Activated T-helper 2 cell treated with anti-CD3 and anti-CD28 coated beads, Interferon-gamma antibody, Interleukin-2, Interleukin-4, amounts not matched to agents 10 μg/mL and 5 μg/mL and 100 μg/mL, durations not matched to agents 14 hours and 24 hours and 36 hours (primary cell): ENCODE measurements at regions not wholly inside any gene's neighbourhood (a gene's known extent, or its start where the extent isn't known, plus 50 kb on each side); places are given as distances from the start of the nearest gene placed in this dataset.

Source experiments
- DNase-seq: peaks from one replicate; pipeline ENCODE4 v3.0.0; 2021; ENCODE audit warnings: low spot score
- H3K27ac Mint-ChIP-seq: one replicate; pipeline ENCODE4 v1.8.0; 2021; ENCODE audit warnings: mixed read lengths
- H3K27me3 Mint-ChIP-seq: one replicate; pipeline ENCODE4 v1.8.0; 2021; ENCODE audit warnings: low read depth, mixed read lengths
- H3K36me3 Mint-ChIP-seq: one replicate; pipeline ENCODE4 v1.8.0; 2021; ENCODE audit warnings: low read depth, mixed read lengths
- H3K4me1 Mint-ChIP-seq: one replicate; pipeline ENCODE4 v1.8.0; 2021; ENCODE audit warnings: low read depth, mixed read lengths
- H3K4me3 Mint-ChIP-seq: one replicate; pipeline ENCODE4 v1.8.0; 2021; ENCODE audit warnings: low read depth, mild to moderate bottlenecking, moderate library complexity, mixed read lengths
- H3K9me3 Mint-ChIP-seq: one replicate; pipeline ENCODE4 v1.8.0; 2021; ENCODE audit warnings: mixed read lengths
- intact Hi-C: fragments of 100-400 bp; cut with micrococcal nuclease; formaldehyde crosslinking; loops from one replicate; pipeline ENCODE4 v1.15.1; 2023

DNA sequence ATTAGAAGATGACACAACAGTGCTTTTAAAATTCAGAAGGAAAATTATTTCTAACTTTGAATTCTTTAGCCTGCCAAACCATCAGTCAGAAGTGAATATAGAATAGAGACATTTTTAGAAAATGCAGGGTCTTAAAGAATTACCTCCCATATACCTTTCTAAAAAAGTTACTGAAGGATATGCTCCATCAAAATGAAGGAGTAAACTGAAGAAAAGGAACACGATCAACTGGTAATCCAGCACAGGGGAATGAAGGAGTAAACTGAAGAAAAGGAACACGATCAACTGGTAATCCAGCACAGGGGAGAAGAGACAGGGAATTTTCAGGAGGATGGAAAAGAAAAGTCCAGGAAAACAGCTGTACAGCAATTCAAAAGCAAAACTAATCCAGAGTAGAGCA, 75.4 kb upstream of the LDLRAD3 start:
- H3K4me3 Mint-ChIP-seq: no peak overlapping the region
- no peaks in the 10 kb centered on the region for H3K36me3 Mint-ChIP-seq
- DNase-seq: no peak
- H3K9me3 Mint-ChIP-seq: peaks cover 16% of the 10 kb centered on the region
- intact Hi-C loops: no loop called here
- H3K27me3 Mint-ChIP-seq: no peaks in the 10 kb centered on the region
- no peak overlapping the region for H3K27ac Mint-ChIP-seq
- H3K4me1 Mint-ChIP-seq: no peaks in the 10 kb centered on the region

DNA sequence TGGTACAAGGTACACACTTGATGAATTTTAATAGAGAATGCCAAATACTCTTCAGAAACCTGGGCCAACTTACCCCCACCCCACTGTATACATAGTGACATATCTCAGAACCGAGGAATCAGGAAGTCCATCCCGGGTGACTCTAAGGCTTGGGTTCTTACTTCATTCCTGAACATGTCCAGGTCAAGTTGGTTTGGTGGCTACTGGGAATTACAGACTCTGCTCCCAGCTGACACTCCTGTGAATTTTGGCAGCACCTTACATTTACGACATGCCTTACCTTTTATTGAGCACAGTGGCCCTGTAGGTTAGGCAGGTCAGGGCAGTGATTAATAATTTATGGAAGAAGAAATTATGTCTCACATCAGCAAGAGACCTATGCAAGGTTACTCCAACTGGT, 70.1 kb upstream of the LDLRAD3 start:
- H3K4me3 Mint-ChIP-seq: no peak overlapping the region
- peaks cover under 1% of the 10 kb centered on the region for H3K9me3 Mint-ChIP-seq
- H3K36me3 Mint-ChIP-seq: no peaks in the 10 kb centered on the region
- no peaks in the 10 kb centered on the region for H3K4me1 Mint-ChIP-seq
- no peak for DNase-seq
- H3K27ac Mint-ChIP-seq: no peak overlapping the region
- peaks cover 1% of the 10 kb centered on the region for H3K27me3 Mint-ChIP-seq
- intact Hi-C loops: no loop called here

DNA sequence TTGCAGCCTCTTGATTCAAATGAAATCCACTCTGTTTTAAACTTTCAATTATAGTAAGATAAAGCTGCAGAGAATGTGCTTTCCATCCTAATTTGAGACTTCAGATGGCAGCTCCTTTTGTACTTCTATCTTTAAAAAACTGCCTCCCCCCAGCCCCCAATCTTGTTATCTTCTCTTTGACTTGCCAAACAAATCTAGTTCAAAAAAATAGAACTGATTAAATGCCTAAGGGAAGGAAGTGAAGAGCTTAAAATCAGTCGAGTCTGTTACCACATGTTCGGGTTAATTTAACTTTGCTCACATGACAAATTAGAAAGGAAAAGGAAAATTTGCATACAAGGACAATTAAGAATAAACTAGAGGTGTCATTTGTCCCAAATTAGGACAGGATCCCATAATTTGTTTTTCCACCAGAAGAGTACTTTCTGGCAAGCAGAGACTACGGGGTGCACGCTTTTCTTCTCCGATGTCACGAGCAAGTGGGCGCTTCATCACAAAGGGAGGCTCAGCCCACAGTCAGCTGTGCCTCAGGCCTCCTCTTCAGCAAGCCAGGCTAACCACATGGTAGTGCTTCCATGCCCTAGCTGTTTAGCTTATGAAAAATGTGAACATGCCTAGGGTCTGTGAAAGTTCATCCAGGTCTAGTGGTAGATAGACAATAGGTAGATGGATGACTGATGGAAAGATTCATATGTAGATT, 69.0 kb upstream of the LDLRAD3 start:
- no peaks in the 10 kb centered on the region for H3K36me3 Mint-ChIP-seq
- intact Hi-C loops: no loop called here
- no peaks in the 10 kb centered on the region for H3K9me3 Mint-ChIP-seq
- no peak overlapping the region for H3K27ac Mint-ChIP-seq
- peaks cover 4% of the 10 kb centered on the region for H3K27me3 Mint-ChIP-seq
- no peaks in the 10 kb centered on the region for H3K4me1 Mint-ChIP-seq
- no peak overlapping the region for H3K4me3 Mint-ChIP-seq
- no peak for DNase-seq

DNA sequence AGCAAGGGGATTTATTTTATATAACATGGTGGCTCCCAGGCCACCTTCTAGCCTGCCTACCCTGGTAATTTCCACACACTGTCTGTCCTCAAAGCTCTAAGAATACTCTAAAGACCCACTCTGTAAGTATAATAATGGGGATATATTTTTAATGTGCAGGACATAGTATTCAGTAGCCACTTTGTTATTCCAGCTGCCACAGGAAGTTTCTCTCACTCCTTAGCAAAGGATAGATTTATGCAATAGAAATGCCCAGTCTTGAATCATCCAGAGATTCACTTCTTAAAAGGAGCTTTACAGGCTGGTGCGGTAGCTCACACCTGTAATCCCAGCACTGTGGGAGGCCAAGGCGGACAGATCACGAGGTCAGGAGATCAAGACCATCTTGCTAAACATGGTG, 68.4 kb upstream of the LDLRAD3 start:
- no peak overlapping the region for H3K27ac Mint-ChIP-seq
- no peak overlapping the region for H3K4me3 Mint-ChIP-seq
- H3K36me3 Mint-ChIP-seq: no peaks in the 10 kb centered on the region
- intact Hi-C loops: no loop called here
- no peak for DNase-seq
- no peaks in the 10 kb centered on the region for H3K4me1 Mint-ChIP-seq
- no peaks in the 10 kb centered on the region for H3K9me3 Mint-ChIP-seq
- H3K27me3 Mint-ChIP-seq: peaks cover 5% of the 10 kb centered on the region

DNA sequence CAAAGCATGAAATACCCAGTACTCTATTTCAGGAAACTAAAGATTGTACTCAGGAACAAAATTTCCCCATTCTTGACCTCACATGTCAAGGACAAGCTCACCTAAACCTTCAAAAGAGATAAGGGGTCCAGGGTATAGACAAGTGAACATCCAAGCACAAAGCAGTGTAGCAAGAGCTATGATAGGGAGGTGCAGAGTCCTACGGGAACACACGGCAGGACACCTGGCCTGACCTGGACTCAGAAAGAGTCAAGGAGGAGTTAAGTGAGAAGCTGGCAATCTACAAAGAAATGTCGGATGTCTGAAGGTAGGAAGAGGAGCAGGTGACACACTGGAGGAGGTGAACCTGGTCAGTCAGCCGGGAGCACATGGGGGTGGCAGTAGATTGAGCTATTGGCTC, 67.1 kb upstream of the LDLRAD3 start:
- H3K36me3 Mint-ChIP-seq: no peaks in the 10 kb centered on the region
- no peak overlapping the region for H3K27ac Mint-ChIP-seq
- peaks cover 5% of the 10 kb centered on the region for H3K27me3 Mint-ChIP-seq
- H3K4me1 Mint-ChIP-seq: no peaks in the 10 kb centered on the region
- DNase-seq: no peak
- H3K9me3 Mint-ChIP-seq: no peaks in the 10 kb centered on the region
- H3K4me3 Mint-ChIP-seq: no peak overlapping the region
- intact Hi-C loops: no loop called here

DNA sequence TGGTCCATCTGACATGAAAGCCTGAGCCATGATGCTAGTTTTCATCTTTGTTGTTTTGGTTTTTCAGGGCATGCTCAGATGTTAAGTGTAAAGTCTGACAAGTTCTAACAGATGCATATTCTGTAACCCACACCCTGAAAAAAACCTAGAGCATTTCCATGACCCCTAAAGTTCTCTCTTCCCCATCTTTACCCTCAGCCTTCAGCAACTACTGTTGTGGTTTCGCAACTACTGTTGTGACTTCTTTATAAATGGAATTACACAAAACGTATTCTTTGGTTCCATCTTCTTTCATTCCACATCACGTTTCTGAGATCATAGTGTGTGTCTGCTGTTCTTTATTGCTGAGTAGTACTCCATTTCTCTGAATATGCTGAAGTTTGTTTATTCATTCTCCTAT, 65.1 kb upstream of the LDLRAD3 start:
- Mint-ChIP-seq H3K4me1 (no peaks in the 10 kb centered on the region), H3K27me3 (peaks cover 8% of the 10 kb centered on the region), H3K9me3 (no peaks in the 10 kb centered on the region), H3K4me3 (no peak overlapping the region), H3K36me3 (no peaks in the 10 kb centered on the region), H3K27ac (no peak overlapping the region)
- no peak for DNase-seq
- intact Hi-C loops: no loop called here

DNA sequence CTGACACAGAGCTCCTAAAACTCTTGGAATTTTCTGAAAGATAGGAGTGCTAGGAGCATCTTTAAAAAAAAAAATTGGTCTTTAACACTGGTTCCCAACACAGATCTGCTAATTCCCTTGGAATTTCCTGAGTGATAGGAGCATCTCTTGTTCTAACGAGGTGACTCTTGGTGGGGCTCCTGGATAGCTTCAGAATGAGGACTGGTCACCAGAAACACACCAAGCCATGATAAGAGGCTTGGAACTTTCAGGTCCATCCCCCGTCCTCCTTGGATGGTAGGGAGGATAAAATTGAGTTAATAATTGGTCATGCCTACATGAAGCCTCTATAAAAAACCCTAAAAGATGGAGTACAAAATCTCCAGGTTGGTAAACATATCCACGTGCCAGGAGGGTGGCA, 64.5 kb upstream of the LDLRAD3 start:
- intact Hi-C loops: no loop called here
- DNase-seq: no peak
- H3K36me3 Mint-ChIP-seq: no peaks in the 10 kb centered on the region
- no peak overlapping the region for H3K27ac Mint-ChIP-seq
- no peak overlapping the region for H3K4me3 Mint-ChIP-seq
- H3K27me3 Mint-ChIP-seq: peaks cover 8% of the 10 kb centered on the region
- H3K4me1 Mint-ChIP-seq: no peaks in the 10 kb centered on the region
- H3K9me3 Mint-ChIP-seq: no peaks in the 10 kb centered on the region

DNA sequence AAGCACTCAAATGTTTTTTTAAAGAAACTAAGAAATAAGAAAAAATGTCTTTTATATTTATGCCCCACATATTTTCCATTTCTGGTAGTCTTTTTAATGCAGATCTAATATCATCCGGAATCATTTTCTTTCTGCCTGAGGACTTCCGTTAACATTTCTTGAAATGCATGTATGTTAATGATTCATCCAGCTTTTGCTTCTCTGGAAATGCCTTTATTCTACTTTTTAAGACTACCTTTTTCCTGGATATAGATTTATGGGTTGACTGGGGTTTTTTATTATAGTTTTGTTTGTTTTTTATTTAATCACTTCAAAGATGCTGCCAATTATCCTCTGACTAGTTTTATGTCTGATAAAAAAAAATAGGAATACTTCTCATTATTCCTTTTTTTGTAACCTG, 57.1 kb upstream of the LDLRAD3 start:
- H3K9me3 Mint-ChIP-seq: no peaks in the 10 kb centered on the region
- intact Hi-C loops: loop anchor here (10.0 kb wide), 1 partner anchor 58 kb away; the partner anchor contains the start of gene LDLRAD3
- H3K4me3 Mint-ChIP-seq: no peak overlapping the region

DNA sequence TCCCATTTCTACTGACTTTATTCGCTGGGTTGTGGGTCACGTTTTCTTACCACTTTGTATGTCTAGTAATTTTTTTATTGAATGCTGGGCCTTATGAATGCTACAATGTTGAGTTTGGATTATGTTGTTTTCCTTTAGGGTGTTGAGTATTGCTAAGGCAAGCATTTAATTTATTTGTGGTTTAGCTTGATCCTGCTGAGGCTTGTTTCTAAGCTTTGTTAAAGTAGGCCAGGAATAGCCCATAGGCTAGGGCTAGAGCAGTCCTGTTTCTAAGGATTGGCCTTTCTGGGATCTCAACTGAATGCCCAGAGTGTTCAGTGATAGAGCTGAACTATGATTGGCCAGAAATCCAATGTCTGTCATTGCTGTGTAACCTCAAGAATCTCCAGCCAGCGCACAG, 56.1 kb upstream of the LDLRAD3 start:
- DNase-seq: no peak
- no peaks in the 10 kb centered on the region for H3K36me3 Mint-ChIP-seq
- no peak overlapping the region for H3K27ac Mint-ChIP-seq
- peaks cover 12% of the 10 kb centered on the region for H3K27me3 Mint-ChIP-seq
- no peak overlapping the region for H3K4me3 Mint-ChIP-seq
- intact Hi-C loops: loop anchor here (10.0 kb wide), 1 partner anchor 57 kb away; the partner anchor contains the start of gene LDLRAD3
- H3K9me3 Mint-ChIP-seq: no peaks in the 10 kb centered on the region
- H3K4me1 Mint-ChIP-seq: no peaks in the 10 kb centered on the region

More for the DNA sequence above, 57.1 kb upstream of the LDLRAD3 start:
- no peak for DNase-seq
- H3K4me1 Mint-ChIP-seq: no peaks in the 10 kb centered on the region
- H3K27me3 Mint-ChIP-seq: peaks cover 12% of the 10 kb centered on the region
- H3K36me3 Mint-ChIP-seq: no peaks in the 10 kb centered on the region
- H3K27ac Mint-ChIP-seq: no peak overlapping the region

DNA sequence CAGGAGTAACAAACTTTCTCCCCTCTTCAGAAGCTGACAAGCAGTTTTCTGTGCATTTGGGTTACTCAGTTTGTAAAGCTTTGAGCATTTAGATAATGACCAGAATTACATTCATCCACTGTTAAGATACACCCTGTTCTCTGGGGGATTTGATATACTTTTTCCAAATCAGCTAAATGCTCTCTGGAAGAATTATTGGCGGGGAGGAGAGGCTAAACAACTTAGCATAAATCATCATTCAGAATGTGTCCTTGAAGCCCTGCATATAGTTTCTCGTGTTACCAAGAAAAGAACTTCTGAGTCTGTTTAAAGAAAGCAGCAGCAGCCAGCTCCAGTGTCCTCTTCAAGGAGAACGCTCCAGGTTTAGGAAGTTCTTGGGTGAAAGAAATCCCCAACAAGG, 54.9 kb upstream of the LDLRAD3 start:
- peaks cover 9% of the 10 kb centered on the region for H3K27me3 Mint-ChIP-seq
- H3K27ac Mint-ChIP-seq: no peak overlapping the region
- H3K9me3 Mint-ChIP-seq: no peaks in the 10 kb centered on the region
- DNase-seq: no peak
- no peaks in the 10 kb centered on the region for H3K4me1 Mint-ChIP-seq
- no peak overlapping the region for H3K4me3 Mint-ChIP-seq
- intact Hi-C loops: loop anchor here (10.0 kb wide), 1 partner anchor 56 kb away; the partner anchor contains the start of gene LDLRAD3
- no peaks in the 10 kb centered on the region for H3K36me3 Mint-ChIP-seq

DNA sequence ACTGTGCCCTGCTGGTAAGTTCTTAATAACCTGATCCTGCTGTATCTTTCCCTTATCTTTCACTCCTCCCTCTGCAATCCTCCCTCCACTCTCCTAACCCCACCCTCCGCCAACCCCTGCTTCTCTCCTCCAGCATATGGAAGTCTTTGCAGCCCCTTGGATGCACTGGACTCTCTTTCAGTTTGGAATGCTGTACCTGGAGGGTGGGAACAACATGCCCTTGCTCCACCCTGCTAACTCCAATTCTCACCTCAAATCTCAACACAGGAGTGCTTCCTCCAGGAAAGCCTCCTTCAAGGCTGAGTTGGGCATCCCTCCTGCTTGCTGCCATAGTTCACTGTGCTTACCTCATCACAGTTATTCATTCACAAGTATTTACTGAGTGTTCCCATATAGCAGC, 52.8 kb upstream of the LDLRAD3 start:
- intact Hi-C loops: no loop called here
- no peak overlapping the region for H3K27ac Mint-ChIP-seq
- H3K4me1 Mint-ChIP-seq: no peaks in the 10 kb centered on the region
- no peaks in the 10 kb centered on the region for H3K36me3 Mint-ChIP-seq
- H3K9me3 Mint-ChIP-seq: no peaks in the 10 kb centered on the region
- H3K4me3 Mint-ChIP-seq: no peak overlapping the region
- peaks cover 6% of the 10 kb centered on the region for H3K27me3 Mint-ChIP-seq
- DNase-seq: no peak

DNA sequence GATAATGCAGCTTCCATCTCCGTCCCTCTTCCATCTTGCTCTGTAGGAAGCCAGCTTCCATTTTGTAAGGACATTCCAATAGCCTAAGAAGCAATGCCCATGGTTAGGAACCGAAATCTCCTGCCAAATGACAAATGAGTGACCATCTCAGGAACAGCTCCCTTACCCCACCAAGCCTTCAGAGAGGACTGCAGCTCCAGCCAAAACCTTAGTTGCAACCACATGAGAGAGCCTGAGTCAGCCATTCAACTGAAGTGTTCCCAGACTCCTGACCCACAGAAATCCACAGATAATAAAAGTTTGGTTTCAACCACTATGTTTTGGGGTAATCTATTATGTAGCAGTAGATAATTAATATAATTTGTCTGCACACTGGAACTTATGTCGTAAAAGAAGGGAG, 51.7 kb upstream of the LDLRAD3 start:
- no peak for DNase-seq
- Mint-ChIP-seq H3K27ac (no peak overlapping the region), H3K27me3 (peaks cover 5% of the 10 kb centered on the region), H3K9me3 (no peaks in the 10 kb centered on the region), H3K36me3 (no peaks in the 10 kb centered on the region), H3K4me3 (no peak overlapping the region), H3K4me1 (no peaks in the 10 kb centered on the region)
- intact Hi-C loops: no loop called here

DNA sequence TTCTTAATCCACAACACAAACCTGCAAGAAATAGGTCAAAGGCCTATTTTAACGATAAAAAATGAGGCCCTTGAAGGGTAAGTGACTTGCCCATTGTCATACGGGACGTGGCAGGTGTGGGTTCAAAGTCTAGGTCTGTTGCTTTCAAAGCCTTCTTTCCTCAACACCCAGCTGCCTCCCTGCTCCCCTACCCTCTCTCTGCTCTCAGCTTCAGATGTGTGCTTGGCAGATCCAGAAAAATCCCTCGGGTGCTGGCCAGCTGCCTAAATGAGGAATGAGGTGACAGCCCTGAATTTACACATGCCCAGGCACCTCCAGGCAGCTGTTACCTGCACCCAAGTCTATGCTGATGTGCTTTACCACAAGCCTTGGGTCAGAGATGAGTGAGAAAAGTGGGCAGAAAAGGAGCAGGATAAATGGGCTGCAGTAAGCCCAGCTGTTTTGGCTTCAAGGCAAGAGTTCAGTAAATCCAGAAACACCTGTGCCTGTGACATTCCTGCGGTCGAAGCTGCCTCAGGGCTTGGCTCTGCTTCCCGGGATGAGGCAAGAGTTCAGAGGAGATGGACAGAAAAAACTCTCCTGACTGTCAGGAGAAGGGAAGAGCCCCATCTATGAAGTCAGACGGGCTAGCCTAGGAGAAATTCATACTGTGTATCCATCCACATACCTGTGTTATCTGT, 49.9 kb upstream of the LDLRAD3 start:
- H3K9me3 Mint-ChIP-seq: no peaks in the 10 kb centered on the region
- no peak overlapping the region for H3K4me3 Mint-ChIP-seq
- DNase-seq: no peak
- H3K27me3 Mint-ChIP-seq: peaks cover 4% of the 10 kb centered on the region
- intact Hi-C loops: no loop called here
- no peaks in the 10 kb centered on the region for H3K36me3 Mint-ChIP-seq
- H3K4me1 Mint-ChIP-seq: no peaks in the 10 kb centered on the region
- no peak overlapping the region for H3K27ac Mint-ChIP-seq
